NOMO-1 treated with DMSO at 0.1 percent for 48 hours (cell line): ENCODE measurements at regions not wholly inside any gene's neighbourhood (a gene's known extent, or its start where the extent isn't known, plus 50 kb on each side); places are given as distances from the start of the nearest gene placed in this dataset.
A peak's percentile ranks its signal among the peaks of the same experiment; 100 is the strongest.
"Not testable (repeated sequence)": the region's sequence is repeated elsewhere in the genome, so short reads cannot be mapped to it uniquely, and the experiment has no call there.

Source experiments
- DNase-seq: peaks from one replicate; lab custom pipeline; 2025; ENCODE audit not compliant: unreplicated experiment; lab: John Stamatoyannopoulos, UW

DNA sequence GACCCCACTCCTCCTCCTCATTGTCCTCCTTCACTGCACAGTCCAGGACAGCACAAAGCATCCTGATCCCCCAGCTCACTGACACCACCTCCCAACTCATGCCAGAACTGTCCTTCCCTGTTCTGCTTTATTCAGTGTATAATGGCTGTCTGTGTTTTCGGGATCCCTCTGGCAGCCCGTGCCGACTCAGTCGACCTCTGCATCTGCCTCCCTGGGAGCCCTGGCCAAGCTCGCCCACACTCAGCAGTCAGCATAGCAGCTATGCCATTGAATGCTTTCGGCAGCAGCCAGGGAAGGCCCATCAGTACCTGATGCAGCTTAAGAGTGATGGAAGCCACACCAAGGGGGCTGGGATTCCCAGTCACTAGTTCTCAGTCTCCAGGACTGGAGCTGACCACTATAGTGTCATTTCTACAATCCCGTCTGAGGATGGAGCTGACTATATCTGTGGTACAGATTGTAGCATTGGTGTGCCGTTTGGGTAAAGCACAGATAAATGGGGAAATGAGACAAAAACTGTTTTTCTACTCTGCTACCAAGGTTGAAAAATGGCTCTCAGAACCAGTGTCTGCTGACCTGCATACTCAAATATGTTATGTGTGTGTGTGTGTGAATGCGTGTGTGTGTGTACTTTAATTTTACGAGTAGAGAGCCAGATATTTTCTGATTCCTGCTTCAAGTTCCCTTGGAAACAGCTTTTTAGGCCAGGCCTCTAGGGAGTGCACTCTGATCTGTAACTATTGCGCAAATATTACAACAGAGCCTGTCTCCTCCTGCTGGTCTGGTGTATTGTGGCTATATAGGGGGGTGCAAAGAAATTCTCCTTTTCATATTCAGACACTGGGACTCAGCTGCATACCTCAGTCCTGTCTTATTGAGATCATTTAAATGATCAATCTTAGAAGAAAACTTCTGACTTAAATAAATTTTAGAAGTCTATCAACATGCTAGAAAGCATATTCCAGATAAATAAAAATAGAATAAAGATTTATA is 78.8 kb upstream of the TOP3B start:
- DNase-seq, result peak; percentile 93

DNA sequence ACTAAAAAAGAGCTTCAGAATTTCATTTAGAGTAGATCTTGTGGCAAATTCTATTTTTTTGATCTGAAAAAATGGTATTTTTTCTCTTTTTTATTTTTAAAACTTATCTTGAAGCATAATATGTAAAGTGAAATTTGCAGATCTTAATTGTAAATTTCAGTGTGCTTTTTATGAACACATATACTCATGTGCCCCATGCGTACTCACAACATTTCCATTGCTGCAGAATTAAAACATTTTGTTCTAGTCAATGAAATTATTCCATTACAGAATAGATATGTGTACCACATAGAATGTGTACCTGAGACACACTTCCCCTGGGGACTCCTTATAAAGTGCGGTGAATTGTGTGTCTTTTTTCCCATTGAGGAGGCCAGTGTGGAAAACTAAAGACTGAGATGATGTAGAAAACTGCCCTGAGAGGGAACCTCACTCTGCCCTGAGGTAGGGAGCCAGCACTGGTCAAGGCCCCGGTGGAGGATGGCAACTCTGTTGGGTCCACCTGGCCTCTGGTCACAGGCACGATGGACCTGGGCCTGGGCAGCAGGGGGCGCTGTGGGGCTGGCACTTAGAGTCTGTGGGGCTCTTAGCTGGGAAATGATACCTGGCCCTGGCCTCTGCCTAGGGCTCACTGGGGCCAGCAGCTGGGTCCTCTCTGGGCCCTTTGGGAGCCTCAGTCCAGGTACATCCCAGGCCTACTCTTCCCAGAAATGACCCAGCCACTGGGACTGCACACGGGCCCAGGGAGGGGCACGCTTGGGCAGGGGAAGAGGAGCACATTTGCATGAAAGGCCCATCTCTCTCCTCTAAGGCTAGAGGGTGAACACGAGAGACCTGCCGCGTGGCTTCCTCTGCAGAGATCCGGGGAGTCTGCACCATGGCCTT is 77.9 kb upstream of the TOP3B start:
- DNase-seq, result peak; percentile 67

DNA sequence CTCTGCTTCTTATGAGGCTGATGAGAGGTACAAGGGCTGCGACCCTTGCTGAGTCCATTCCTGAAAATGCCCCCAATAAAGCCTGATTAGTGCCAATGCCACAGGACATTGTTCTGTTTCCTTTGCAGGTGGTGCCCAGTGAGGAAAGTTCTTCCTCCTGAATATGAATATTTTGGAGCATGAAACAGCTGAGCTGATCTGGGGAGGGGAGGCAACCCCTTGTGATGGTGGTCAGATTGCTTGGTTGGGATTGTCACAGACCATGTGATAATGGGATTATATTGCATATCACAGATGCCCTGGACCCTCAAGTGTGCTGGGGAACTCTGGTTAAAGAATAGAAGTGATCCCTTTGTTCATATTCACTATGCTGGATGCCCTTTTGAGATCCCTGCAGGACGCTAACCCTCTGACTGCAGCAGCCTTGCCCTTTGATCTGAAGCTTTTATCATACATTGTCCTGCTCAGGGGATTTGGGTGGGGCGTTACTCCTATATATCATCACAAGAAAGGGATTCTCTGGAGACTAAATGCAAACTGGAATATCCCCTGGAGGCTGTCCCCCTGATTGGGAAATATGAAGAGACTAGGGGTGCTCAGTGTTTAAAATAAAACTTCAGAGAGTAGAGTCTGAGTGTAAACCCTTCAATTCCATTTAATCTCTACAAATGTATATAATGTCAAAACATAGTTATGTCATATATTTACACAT is 76.9 kb upstream of the TOP3B start:
- DNase-seq, result no peak

DNA sequence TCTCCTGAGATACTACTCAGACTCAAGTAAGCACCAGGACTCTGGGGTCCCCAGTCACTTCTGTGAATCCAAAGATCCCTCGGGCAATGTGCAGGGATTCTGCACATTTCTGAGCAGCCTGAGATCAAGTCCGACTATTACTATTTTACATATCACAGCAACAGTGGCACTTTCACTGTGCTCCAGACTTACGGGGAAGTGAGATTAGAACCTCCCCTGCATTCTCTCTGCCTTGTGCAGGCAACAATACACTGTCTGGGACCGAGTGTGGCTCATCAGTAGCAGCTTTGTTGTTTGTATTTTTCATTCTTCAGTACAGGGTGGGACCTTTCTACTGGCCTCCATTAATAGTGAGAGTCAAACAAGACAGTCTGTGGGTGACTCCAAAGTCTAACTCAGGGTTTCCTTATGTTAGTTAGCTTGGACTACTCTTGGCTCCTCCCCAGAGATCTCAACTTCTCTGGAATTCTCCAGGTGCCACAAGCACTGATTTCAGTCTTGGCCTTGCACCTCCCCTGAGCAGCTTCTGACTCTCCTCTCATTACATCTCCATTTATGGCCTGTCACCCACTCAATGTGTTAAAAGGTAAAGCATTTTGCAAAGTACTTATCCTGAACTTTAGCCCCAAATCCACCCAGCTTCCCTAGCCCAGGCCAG is 76.2 kb upstream of the TOP3B start:
- DNase-seq, result peak; percentile 43

DNA sequence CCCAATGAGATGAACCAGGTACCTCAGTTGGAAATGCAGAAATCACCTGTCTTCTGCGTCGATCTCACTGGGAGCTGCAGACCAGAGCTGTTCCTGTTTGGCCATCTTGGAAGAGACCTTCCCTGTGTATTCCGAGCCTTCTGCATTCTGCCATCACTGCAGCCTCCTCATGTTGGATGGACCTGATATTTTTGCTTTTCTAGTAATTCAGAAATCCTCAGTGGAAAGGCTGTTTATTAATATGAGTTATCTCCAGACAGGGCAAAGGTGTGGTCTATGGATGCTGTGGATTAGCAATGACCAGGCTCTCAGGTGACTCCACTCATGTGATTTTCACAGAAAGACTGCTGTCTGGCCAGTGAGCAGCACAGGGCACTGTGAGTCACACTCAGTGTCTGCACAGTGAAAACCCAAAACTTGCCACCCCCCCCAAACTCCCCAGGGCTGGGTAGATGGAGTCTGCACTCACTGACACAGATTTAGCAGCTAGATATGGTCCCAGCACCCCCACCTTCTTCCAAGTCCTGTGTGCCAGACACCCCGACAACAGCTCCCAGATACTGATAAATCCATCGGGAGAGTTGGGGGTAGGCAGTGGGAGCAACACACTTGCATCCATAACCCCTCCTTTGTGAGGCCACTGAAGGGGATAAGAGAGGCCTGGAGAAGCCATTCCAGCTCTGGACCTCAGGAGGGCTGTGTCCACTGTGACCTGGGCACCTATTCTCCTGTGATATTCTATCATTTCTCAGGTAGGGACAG is 75.2 kb upstream of the TOP3B start:
- DNase-seq, result no peak

DNA sequence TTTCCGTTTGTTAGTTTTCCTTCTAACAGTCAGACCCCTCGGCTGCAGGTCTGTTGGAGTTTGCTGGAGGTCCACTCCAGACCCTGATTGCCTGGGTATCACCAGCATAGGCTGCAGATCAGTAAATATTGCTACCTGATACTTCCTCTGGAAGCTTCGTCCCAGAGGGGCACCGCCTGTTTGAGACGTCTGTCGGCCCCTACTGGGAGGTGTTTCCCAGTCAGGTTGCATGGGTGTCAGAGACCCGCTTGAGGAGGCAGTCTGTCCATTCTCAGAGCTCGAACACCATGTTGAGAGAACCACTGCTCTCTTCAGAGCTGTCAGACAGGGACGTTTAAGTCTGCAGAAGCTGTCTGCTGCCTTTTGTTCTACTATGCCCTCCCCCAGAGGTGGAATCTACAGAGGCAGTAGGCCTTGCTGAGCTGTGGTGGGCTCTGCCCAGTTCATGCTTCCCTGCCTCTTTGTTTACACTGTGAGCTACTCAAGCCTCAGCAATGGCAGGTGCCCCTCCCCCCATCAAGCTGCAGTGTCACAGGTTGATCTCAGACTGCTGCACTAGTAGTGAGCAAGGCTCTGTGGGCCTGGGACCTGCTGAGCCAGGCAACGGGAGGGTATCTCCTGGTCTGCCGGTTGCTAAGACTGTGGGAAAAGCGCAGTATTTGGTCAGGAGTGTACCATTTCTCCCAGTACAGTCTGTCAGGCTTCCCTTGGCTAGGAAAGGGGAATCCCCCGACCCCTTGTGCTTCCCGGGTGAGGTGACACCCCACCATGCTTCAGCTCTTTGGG is 74.4 kb upstream of the TOP3B start:
- not testable (repeated sequence) for DNase-seq

DNA sequence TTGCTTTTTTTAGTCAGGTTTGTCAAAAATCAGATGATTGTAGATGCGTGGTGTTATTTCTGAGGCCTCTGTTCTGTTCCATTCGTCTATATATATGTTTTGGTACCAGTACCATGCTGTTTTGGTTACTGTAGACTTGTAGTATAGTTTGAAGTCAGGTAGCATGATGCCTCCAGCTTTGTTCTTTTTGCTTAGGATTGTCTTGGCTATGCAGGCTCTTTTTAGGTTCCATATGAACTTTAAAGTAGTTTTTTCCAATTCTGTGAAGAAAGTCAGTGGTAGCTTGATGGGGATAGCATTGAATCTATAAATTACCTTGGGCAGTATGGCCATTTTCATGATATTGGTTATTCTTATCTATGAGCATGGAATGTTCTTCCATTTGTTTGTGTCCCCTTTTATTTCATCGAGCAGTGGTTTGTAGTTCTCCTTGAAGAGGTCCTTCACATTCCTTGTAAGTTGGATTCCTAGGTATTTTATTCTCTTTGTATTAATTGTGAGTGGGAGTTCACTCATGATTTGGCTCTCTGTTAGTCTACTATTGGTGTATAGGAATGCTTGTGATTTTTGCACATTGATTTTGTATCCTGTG is 70.1 kb upstream of the TOP3B start:
- not testable (repeated sequence) for DNase-seq

DNA sequence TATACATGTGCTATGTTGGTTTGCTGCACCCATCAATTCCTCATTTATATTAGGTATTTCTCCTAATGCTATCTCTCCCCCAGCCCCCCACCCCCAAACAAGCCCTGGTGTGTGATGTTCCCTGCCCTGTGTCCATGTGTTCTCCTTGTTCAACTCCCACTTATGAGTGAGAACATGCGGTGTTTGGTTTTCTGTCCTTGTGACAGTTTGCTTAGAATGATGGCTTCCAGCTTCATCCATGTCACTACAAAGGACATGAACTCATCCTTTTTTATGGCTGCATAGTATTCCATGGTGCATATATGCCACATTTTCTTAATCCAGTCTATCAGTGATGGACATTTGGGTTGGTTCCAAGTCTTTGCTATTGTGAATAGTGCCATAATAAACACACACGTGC is 68.4 kb upstream of the TOP3B start:
- DNase-seq, result not testable (repeated sequence)

DNA sequence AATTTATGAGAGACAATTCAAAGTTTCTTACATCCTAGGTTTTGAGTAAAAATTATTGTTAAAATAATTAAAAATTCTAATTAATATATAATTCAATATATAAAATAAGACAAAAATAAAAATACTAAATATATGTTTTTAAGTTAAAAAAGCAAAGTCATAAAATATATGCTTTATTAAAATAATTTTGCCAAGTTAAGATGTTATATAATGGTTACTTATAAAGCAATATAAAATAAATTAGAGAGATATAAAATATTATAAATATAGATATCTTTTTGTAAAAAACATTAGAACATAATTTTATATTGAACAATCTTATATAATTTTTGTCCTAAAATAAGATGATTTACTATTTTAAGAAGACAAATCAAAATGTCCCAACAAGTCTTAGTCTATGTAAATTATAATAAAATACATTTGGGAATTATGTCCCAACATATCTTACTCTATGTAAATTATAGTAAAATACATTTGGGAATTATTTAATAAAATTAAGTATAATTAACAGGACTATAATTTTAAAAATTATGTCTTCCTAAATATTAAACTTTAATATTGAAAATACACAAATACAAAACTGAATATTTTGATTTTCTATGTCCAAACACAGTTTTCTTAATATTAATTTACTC is 67.7 kb upstream of the TOP3B start:
- no peak for DNase-seq

DNA sequence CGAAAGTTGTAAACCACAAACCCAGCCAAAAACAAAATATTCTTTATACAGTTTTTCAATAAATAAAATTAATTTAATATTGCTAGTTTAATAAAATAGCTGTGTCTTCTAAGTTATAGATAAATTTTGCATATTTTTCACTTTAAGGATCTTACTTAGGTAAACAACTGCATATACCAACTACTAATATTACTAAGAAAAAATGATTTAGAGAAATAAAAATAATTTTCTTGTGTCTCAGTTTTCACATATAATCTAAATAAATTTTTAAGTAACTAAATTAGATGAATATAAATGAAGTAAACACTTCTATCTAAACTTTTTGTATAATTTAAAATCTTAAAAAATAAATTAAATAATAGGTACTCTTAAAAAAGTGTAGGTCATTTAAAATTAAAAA is 67.1 kb upstream of the TOP3B start:
- DNase-seq, result no peak

DNA sequence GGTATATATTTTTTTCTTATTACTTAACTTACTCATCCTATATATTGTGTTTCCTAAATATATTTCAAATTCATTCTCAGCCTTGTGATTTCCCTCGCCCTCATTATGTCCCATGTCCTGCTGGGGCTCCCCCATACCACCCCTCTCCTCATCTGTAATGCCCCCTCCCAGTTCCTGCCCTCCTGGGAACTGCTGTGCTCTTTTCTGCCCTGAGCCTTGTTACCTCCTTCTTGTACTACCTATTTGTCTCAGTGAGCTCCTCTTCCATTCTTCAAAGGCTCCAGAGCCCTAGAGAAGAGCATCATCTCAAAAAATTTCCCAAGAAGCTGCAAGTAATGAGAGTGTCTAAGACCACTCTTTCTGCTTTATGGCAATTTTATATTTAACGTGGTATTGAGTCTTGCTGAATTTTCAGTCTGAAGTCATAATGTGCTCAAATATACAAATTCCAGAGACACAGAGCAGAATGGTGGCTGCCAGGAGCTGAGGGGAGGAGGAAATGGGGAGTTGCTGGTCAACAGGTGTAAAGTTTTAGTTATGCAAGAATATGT is 66.5 kb upstream of the TOP3B start:
- no peak for DNase-seq

DNA sequence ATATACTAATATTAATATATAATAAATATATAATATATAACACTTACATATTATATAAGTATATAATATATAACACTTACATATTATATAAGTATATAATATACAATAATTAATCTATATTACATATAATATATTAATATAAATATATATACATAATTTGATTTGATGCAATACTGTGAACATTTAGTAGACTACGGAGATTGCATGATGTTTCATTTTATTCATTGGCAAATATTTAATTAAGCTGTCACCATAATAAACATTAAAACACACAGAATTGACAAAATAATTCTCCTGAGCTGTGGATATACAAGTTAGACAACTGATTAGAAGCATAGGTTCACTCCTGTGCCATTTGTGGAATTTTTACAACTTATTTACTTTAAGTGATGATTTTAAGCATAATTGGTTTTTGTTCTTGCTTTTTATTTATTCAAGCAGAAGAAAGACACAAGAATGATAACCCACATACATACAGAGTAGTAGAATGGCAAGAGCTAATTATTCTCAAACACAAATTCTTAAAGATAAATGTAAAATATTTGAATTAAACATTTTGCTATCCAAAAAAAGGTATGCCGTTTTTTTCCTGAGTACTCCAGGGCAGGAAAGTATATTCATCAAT is 65.8 kb upstream of the TOP3B start:
- DNase-seq, result no peak

DNA sequence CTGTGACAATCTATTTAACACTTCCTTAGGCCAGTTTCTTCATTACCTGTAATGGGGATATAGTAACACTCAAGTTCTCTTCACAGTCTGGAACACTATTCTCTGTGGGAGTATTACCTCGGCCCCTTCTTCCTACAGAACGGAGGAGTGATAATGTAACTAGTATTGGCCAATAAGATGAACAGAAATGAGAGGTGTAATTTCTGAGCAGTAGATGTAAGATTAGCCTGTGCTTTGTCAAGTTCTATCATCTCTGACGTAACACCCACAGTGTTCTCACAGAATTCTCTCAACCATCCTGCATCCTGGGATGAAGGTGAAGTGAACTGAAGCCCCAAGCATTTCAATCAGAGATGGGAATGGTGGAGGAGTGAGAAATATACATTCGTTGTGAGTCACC is 65.2 kb upstream of the TOP3B start:
- no peak for DNase-seq

DNA sequence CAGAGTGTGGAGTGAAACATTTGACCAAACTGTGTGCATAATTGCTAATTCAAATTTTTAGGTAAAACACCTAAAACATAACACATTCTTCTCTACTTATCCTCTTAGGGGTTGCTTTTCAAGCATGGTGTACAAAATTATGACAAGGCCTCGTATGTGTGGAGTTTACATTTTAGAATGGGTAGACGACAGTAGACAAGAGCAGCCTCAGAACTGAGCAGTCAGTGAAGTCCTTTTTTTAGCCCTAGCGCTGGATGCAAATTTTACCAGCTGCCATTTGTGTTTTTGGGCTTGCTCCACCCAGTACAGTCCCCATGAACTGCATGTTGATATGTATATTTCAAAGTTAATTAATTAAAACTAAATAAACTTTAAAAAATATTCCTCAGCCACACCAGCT is 64.7 kb upstream of the TOP3B start:
- no peak for DNase-seq

DNA sequence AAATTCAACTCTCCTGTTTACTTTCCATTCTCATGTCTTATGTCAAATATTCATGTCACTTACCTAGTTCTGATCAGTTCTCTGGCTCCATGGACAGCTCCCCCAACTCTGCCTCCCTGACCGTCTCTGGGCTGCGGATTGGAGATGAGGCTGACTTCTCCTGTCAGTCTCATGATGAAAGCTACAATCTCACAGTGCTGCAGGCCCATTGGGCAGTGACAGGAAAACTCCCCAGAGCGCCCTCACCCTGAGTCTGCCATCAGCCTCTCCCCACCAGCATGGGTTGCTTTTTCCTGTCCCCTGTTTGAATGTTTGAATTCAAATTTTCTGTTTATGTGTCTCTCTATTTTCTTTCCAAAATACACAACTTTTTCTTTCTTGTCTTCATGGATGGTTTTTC is 63.8 kb upstream of the TOP3B start:
- no peak for DNase-seq

DNA sequence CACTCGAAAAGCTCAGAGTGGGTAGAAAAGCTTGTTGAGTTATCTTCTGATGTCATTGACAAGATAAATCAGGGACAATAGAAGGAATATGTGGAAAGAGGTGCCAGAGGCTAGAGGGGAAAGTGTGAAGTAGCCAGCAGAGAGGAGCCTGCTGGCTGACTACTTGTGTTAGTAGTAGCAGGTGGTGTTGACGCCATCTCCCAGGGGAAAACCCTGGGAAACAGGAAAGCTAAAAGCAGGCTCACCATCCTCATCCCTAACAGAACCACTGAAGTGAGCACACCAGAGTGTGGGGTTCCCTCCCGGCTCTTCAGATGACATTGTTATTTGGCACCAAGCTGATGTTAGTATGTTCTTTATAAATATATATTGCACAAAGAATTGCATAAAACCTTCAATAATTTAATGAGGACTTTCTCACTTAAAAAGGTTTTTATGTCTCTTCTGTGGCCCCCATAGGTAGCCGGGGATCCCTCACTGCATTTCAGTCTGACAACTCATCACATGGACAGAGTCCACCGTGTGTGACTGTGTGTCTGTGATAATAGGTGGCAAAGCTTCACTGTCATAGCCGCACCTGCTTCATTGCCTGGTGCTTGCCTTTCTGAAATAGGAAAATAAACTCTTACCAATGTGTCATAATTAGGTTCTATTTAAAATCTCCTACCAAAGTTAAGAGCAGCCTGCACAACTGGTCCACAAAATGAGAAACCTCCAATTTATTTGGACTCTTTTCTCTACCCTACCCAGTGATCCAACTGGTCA is 63.2 kb upstream of the TOP3B start:
- no peak for DNase-seq

DNA sequence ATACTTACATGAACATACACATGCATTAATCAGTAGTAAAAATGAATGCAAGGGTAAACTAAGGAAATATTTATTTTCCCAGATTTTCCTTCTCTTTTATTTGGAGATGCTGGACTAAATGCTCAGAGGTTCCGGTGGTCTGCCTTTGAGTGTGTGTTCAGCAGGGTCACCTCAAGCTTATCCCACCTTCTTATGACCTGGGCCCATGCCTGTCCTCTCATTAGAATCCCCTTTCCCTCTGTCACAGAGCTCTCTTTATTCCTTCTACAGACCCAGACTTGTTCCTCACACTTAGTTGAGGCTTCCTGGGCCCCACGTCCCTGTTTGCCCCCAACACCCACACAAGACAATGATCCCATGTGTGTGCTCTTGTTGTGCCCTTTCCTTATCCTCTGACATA is 61.6 kb upstream of the TOP3B start:
- DNase-seq, result no peak
